K562 (cell line): ENCODE measurements at regions not wholly inside any gene's neighbourhood (a gene's known extent, or its start where the extent isn't known, plus 50 kb on each side); places are given as distances from the start of the nearest gene placed in this dataset.

Experiments
- ATAC-seq: fragments of 200-7000 bp; cut with Tn5 transposase; 3 replicates; pipeline ENCODE4 v1.9.1; 2020; ENCODE audit warnings: moderate library complexity
- BruUV-seq: library from RNA; stranded (reverse); fragments of 400-500 nt; replicated peaks from 2 replicates; lab custom pipeline; 2021; lab: Mats Ljungman, UMichigan
- CTCF ChIA-PET: fragments of 300-600 bp; formaldehyde crosslinking; extraction: SDS; loops from one replicate; lab custom pipeline; 2021; ENCODE audit warnings: low intra/inter-chr PET ratio; lab: Yijun Ruan, JAX
- POLR2A ChIA-PET: fragments of 300-600, 350-650 bp; sonication (Branson Sonifier 250); formaldehyde crosslinking; extraction: SDS; loops from one replicate; lab custom pipeline; 2021; ENCODE audit warnings: antibody characterized with exemption, inconsistent platforms; lab: Yijun Ruan, JAX
- DNase-seq, 4 experiments: peaks; one replicate each; pipeline versions ENCODE4 v3.0.0 to v3.0.0-alpha.2; 2011 to 2018; ENCODE audit warnings: low spot score in 3 of 4, mixed read lengths in 3 of 4; ENCODE audit errors: extremely low read depth in 1 of 4
- FAIRE-seq: peaks from 2 replicates; lab custom pipeline; 2011; peaks lifted over from hg19 to GRCh38; lab: Jason Lieb, UNC
- H2AFZ ChIP-seq: 2 replicates; pipeline ENCODE4 v1.6.0; 2011; ENCODE audit warnings: low read depth, low read length, control low read depth, inconsistent platforms
- H3K27ac ChIP-seq: fragments of 200-600 bp; 3 replicates; pipeline ENCODE4 v1.8.0; 2011; ENCODE audit warnings: low read depth, mild to moderate bottlenecking, control low read depth, inconsistent platforms, low read length, moderate library complexity, mixed read lengths; ENCODE audit errors: extremely low read depth
- H3K27me3 ChIP-seq, 2 experiments: fragments of 300-600 bp in 1 of 2; 2 replicates in 1 of 2; 3 replicates in 1 of 2; pipeline versions ENCODE4 v1.6.0 to v1.8.0; 2011; ENCODE audit warnings: inconsistent platforms in 2 of 2, low read length in 2 of 2, mild to moderate bottlenecking in 1 of 2, mixed read lengths in 1 of 2, moderate library complexity in 1 of 2; ENCODE audit not compliant: control insufficient read depth in 2 of 2, insufficient read depth in 2 of 2
- H3K36me3 ChIP-seq: fragments of 300-600 bp; 3 replicates; pipeline ENCODE4 v1.8.0; 2011; ENCODE audit warnings: mild to moderate bottlenecking, low read length, inconsistent platforms; ENCODE audit not compliant: control insufficient read depth, insufficient read depth
- H3K4me1 ChIP-seq, 2 experiments: fragments of 200-600 bp in 1 of 2; replicated peaks in 1 of 2; 2 replicates in 1 of 2; 3 replicates in 1 of 2; pipeline versions ENCODE4 v1.5.1 to v1.8.0; 2011; ENCODE audit warnings: inconsistent platforms in 2 of 2, low read length in 2 of 2, mild to moderate bottlenecking in 1 of 2, mixed read lengths in 1 of 2, moderate library complexity in 1 of 2; ENCODE audit not compliant: control insufficient read depth in 2 of 2, insufficient read depth in 2 of 2
- H3K4me2 ChIP-seq: 2 replicates; pipeline ENCODE4 v1.6.1; 2011; ENCODE audit warnings: low read length, control low read depth, inconsistent platforms, mixed read lengths; ENCODE audit not compliant: insufficient read depth
- H3K4me3 ChIP-seq: fragments of 200-600 bp; sonication (generic), shearing (Covaris generic); 2 replicates; pipeline ENCODE4 v1.5.1; 2016; ENCODE audit warnings: control low read depth, inconsistent platforms
- H3K79me2 ChIP-seq: fragments of 200-600 bp; 3 replicates; pipeline ENCODE4 v1.8.0; 2011; ENCODE audit warnings: low read length, inconsistent platforms; ENCODE audit not compliant: control insufficient read depth, insufficient read depth
- H3K9ac ChIP-seq, 2 experiments: 2 replicates each; pipeline versions ENCODE4 v1.6.0 to v1.6.1; 2011; ENCODE audit warnings: low read depth in 2 of 2, low read length in 2 of 2, control low read depth in 1 of 2, inconsistent platforms in 1 of 2, mild to moderate bottlenecking in 1 of 2, mixed read lengths in 1 of 2; ENCODE audit not compliant: insufficient read depth in 1 of 2
- H3K9me1 ChIP-seq: one replicate; pipeline ENCODE4 v1.6.0; 2011; ENCODE audit warnings: inconsistent platforms, mild to moderate bottlenecking, low read length, moderate library complexity; ENCODE audit not compliant: control insufficient read depth, insufficient read depth
- H3K9me3 ChIP-seq: replicated peaks from 2 replicates; pipeline ENCODE4 v1.5.1; 2011; ENCODE audit warnings: low read depth, low read length, inconsistent platforms; ENCODE audit not compliant: control insufficient read depth, insufficient read depth
- H4K20me1 ChIP-seq: replicated peaks from 2 replicates; pipeline ENCODE4 v1.6.1; 2011; ENCODE audit warnings: low read length, inconsistent platforms, mixed read lengths; ENCODE audit not compliant: control insufficient read depth, insufficient read depth
- DMBX1 ChIP-seq: fragments of 250-450 bp; sonication (Bioruptor Pico); IDR thresholded peaks from 2 replicates; pipeline ENCODE4 v1.8.0; 2022; ENCODE audit warnings: inconsistent platforms, mild to moderate bottlenecking, moderate library complexity, borderline replicate concordance
- GATA2 ChIP-seq: sonication (generic); formaldehyde crosslinking; IDR thresholded peaks from 2 replicates; pipeline ENCODE4 v1.4.0; 2020; ENCODE audit warnings: mild to moderate bottlenecking, missing genetic modification reagents
- HDAC2 ChIP-seq: fragments of 450-650 bp; IDR thresholded peaks from 2 replicates; pipeline ENCODE4 v1.6.1; 2016; ENCODE audit warnings: mild to moderate bottlenecking
- KAT2B ChIP-seq: IDR thresholded peaks from one replicate; pipeline ENCODE4 v1.6.1; 2012; ENCODE audit warnings: low read depth, mild to moderate bottlenecking, control low read depth, inconsistent platforms, low read length, moderate library complexity
- MAZ ChIP-seq, 2 experiments: fragments of 450-650 bp in 1 of 2; sonication (generic) in 1 of 2; formaldehyde crosslinking; IDR thresholded peaks in 1 of 2; conservative IDR thresholded peaks in 1 of 2; 2 replicates each; pipeline versions ENCODE4 v1.4.0 to v1.5.0; 2020; ENCODE audit warnings: mild to moderate bottlenecking in 1 of 2, missing genetic modification reagents in 1 of 2
- SMARCA5 ChIP-seq: fragments of 450-650 bp; IDR thresholded peaks from 2 replicates; pipeline ENCODE4 v1.6.1; 2016
- ZNF277 ChIP-seq: fragments of 250-450 bp; sonication (Bioruptor Pico); IDR thresholded peaks from 2 replicates; pipeline ENCODE4 v1.8.0; 2022; ENCODE audit warnings: inconsistent platforms, mild to moderate bottlenecking, moderate library complexity, borderline replicate concordance
- ZNF407 ChIP-seq: fragments of 450-650 bp; IDR thresholded peaks from 2 replicates; pipeline ENCODE4 v1.6.1; 2016; ENCODE audit warnings: low read depth
- WGBS: fragments of 100-300 bp; shearing (Covaris generic); methylation state at CpG from one replicate; pipeline ENCODE4 v1.1.6; 2016; ENCODE audit warnings: low coverage, mixed read lengths; ENCODE audit not compliant: insufficient coverage; ENCODE audit errors: missing lambda C conversion rate; 5-methylcytosine and 5-hydroxymethylcytosine counted together
- in situ Hi-C: fragments of 300-500 bp; cut with MboI; formaldehyde crosslinking; loops from 4 replicates; pipeline ENCODE4 v1.15.0; 2018; ENCODE audit warnings: inconsistent platforms, mixed read lengths
- intact Hi-C: fragments of 100-400 bp; cut with micrococcal nuclease; formaldehyde crosslinking; loops from 2 replicates; pipeline ENCODE4 v1.14.2; 2022

GRCh38 chr3:152104847-152105415, 163.8 kb upstream of the MBNL1 start:
- Histone ChIP-seq H3K79me2 (no peaks in the 10 kb centered on the region), H3K4me1 (peaks cover 0 to 24% of the 10 kb centered on the region in 2 experiments; a peak in 3 of 5 replicates), H3K4me2 (peak overlapping the region; percentile 15), H3K4me3 (no peak overlapping the region), H4K20me1 (no peaks in the 10 kb centered on the region), H3K9me3 (no peaks in the 10 kb centered on the region), H2AFZ (peak overlapping the region; percentile 87), H3K27ac (no peak overlapping the region; the same call in 2 of the 3 replicates), H3K27me3 (no peaks in the 10 kb centered on the region), H3K9ac (no peak overlapping the region), H3K36me3 (no peaks in the 10 kb centered on the region), H3K9me1 (no peaks in the 10 kb centered on the region)
- in situ Hi-C loops = no loop called here
- ATAC-seq (no peak), FAIRE-seq (peak; percentile 29), DNase-seq (peak in 1 of 4 experiments; percentile 10)
- ChIA-PET POLR2A (interaction anchor here (1.4 kb wide), 1 partner anchor 72 kb away, joined by 3 read pairs; no protein-coding TSS in a partner anchor), CTCF (no interaction called here)
- intact Hi-C loops = loop anchor here (5.0 kb wide), 1 partner anchor 87 kb away; no protein-coding TSS in a partner anchor
- WGBS = 53% methylated on average over 3 of the region's 3 CpGs
- no TSS peak for BruUV-seq
- TF ChIP-seq GATA2 (CRISPR knock-in tag) (no peak), MAZ (CRISPR knock-in tag; conservative IDR thresholded peaks at IDR 0.05 in 1 of 2, IDR thresholded peaks at IDR 0.05 in 1 of 2) (no peak), HDAC2 (no peak), SMARCA5 (no peak), KAT2B (no peak), DMBX1 (no peak), ZNF407 (no peak), ZNF277 (CRISPR knock-in tag) (no peak)
